GM12873 (cell line): ENCODE measurements at regions not wholly inside any gene's neighbourhood (a gene's known extent, or its start where the extent isn't known, plus 50 kb on each side); places are given as distances from the start of the nearest gene placed in this dataset.
A peak's percentile ranks its signal among the peaks of the same experiment; 100 is the strongest.

Experiments
- CTCF ChIP-seq: IDR thresholded peaks from 2 replicates; pipeline ENCODE4 v1.5.1; 2012; ENCODE audit warnings: low read depth, mild to moderate bottlenecking, moderate library complexity, low read length, control low read depth; ENCODE audit not compliant: insufficient read depth; ENCODE audit errors: missing control alignments

- TF ChIP-seq CTCF: no peak
These were observed 229.1 kb upstream of the IGF1R start for GRCh38 chr15:98419173-98419780.

GRCh38 chr15:98420837-98421236 lies 227.5 kb upstream of the IGF1R start:
- TF ChIP-seq CTCF: no peak

- peak; percentile 92 for TF ChIP-seq CTCF
These were observed 226.8 kb upstream of the IGF1R start for GRCh38 chr15:98421419-98422129.

GRCh38 chr15:98422130-98422478 lies 226.2 kb upstream of the IGF1R start:
- TF ChIP-seq CTCF: no peak

GRCh38 chr15:98425173-98425572 lies 223.2 kb upstream of the IGF1R start:
- TF ChIP-seq CTCF: no peak

- TF ChIP-seq CTCF: no peak
These were observed 221.0 kb upstream of the IGF1R start for GRCh38 chr15:98427321-98427720.

GRCh38 chr15:98428253-98428989 lies 219.9 kb upstream of the IGF1R start:
- TF ChIP-seq CTCF: peak; percentile 75
